AG04449 (cell line): ENCODE measurements at regions not wholly inside any gene's neighbourhood (a gene's known extent, or its start where the extent isn't known, plus 50 kb on each side); places are given as distances from the start of the nearest gene placed in this dataset.

ENCODE experiments used
- CTCF ChIA-PET: fragments of 350-600 bp; formaldehyde crosslinking; extraction: SDS; loops from one replicate; lab custom pipeline; 2021; ENCODE audit warnings: antibody characterized with exemption; lab: Yijun Ruan, JAX
- POLR2A ChIA-PET: fragments of 400-600, 350-600 bp; formaldehyde crosslinking; extraction: SDS; loops from one replicate; lab custom pipeline; 2020; ENCODE audit warnings: antibody characterized with exemption, inconsistent platforms; lab: Yijun Ruan, JAX
- DNase-seq: peaks from one replicate; pipeline ENCODE4 v3.0.0-alpha.2; 2010; ENCODE audit warnings: low read depth, low spot score
- H3K4me3 ChIP-seq: 2 replicates; pipeline ENCODE4 v1.5.1; 2011; ENCODE audit warnings: low read depth, mild to moderate bottlenecking, control low read depth, low read length
- TF ChIP-seq, protein P1 (sequence below): IDR thresholded peaks from one replicate; pipeline ENCODE4 v1.5.1; 2011; ENCODE audit warnings: mild to moderate bottlenecking, moderate library complexity, low read length, control low read depth, inconsistent platforms; ENCODE audit not compliant: insufficient read depth; ENCODE audit errors: missing control alignments

DNA sequence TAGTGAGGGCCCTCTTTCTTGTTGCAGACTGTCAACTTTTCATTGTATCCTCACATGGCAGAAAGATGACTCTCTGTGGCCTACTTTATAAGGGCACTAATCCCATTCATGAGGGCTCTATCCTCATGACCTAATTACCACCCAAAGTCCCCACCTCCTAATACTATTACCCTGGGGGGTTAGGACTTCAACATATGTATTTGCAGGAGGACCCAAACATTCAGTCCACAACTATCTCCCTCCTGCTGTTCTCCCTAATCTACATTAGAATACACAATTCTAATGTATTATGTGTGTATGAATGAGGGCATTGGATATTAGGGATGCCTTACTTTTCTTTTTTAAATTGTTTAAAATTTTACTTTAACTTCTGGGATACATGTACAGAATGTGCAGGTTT is 246.0 kb upstream of the TANK start:
- CTCF ChIA-PET: no interaction called here
- no peak for DNase-seq
- TF ChIP-seq, protein P1, sequence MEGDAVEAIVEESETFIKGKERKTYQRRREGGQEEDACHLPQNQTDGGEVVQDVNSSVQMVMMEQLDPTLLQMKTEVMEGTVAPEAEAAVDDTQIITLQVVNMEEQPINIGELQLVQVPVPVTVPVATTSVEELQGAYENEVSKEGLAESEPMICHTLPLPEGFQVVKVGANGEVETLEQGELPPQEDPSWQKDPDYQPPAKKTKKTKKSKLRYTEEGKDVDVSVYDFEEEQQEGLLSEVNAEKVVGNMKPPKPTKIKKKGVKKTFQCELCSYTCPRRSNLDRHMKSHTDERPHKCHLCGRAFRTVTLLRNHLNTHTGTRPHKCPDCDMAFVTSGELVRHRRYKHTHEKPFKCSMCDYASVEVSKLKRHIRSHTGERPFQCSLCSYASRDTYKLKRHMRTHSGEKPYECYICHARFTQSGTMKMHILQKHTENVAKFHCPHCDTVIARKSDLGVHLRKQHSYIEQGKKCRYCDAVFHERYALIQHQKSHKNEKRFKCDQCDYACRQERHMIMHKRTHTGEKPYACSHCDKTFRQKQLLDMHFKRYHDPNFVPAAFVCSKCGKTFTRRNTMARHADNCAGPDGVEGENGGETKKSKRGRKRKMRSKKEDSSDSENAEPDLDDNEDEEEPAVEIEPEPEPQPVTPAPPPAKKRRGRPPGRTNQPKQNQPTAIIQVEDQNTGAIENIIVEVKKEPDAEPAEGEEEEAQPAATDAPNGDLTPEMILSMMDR: no peak
- POLR2A ChIA-PET: no interaction called here
- H3K4me3 ChIP-seq: no peak overlapping the region

DNA sequence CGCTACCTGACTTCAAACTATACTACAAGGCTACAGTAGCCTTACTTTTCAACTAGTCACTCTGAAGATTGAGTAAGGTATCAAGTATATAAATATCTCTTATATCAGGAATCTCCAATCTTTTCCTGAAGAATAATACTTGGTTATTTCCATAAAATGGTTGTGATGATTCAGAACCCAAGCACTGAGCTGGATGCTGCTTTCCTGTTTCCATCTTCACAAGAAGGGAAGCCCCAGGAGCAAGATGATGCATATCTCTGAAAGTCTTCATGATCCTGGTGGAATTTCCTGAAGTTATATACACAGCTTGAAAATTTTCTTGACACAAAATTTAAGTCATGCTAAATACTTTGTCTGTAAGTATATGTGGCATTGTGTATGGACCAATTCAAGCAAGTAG is 243.9 kb upstream of the TANK start:
- POLR2A ChIA-PET: no interaction called here
- TF ChIP-seq, protein P1: no peak
- no peak overlapping the region for H3K4me3 ChIP-seq
- peak; percentile 37 for DNase-seq
- CTCF ChIA-PET: no interaction called here

DNA sequence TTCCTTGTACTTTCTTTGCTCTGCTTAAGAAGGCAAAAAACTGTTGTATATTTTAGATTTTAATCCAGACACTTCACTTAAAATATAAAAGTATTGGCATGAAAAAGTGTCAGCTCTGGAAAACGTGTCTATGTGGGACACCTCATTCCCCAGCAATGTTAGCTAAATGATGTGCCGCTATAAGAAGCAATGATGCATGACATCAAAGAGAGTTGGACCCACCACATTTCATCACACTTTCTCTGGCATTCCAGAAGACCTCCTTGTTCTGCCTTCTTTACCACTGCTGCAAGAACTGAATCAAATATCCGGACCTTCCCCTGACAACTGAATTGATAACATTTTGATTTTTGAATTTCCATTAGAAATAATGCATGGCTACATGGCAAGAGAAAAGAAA is 242.4 kb upstream of the TANK start:
- ChIA-PET POLR2A (no interaction called here), CTCF (interaction anchor here (0.7 to 1.7 kb wide), 3 partner anchors 52 to 490 kb away, joined by 3 to 5 read pairs (median 4); no protein-coding TSS in a partner anchor)
- no peak overlapping the region for H3K4me3 ChIP-seq
- no peak for DNase-seq
- TF ChIP-seq, protein P1: no peak

DNA sequence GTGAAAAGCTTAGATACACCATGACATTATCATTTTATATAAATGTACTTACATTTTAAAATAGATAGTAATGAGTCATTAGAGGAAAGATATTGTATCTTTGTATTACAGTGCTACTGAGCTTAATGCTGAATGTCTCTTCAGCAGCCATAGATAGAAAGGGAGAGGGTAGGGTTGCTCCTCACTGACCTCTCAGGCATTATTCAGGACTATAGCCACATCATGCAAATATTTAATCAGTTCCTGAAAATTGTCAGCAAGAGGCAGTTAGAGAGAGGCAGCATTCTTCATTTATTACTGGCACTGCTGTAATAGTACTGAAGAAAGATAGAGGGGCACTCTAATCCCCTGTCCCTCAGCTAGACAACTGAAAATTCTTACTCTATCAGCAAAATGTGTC is 242.0 kb upstream of the TANK start:
- ChIA-PET CTCF (interaction anchor here (0.6 to 1.7 kb wide), 3 partner anchors 9 to 490 kb away, joined by 3 to 5 read pairs (median 4); no protein-coding TSS in a partner anchor), POLR2A (no interaction called here)
- TF ChIP-seq, protein P1: no peak
- no peak overlapping the region for H3K4me3 ChIP-seq
- no peak for DNase-seq

DNA sequence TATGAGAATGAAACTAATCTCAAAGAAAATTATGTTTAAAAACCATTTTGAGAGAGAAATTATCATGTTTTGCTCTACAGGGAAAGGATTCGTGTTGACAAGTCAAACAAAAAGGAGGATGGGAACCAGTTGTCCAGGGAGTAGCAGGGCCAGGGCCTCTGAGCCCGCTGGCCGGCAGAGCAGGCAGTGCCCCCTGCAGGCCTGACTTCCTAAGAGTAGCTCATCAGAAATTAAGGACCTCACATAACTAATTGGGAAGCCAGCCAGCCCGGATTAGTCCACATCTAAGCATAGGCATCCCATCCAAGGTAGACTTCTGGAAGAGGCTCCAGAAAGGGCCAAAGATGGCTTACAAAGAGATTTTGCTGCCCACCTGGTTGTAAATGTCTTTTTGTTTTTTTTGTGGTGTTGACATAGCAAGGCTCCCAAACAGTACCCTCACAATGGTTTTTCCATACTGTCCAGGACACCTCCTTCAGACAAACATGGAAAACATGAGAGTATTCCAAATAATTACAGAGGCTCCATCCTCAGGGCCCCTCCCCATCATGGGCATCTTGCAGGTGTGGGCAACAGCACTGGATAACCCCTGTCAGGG is 241.2 kb upstream of the TANK start:
- H3K4me3 ChIP-seq: no peak overlapping the region
- POLR2A ChIA-PET: no interaction called here
- TF ChIP-seq, protein P1: peak; percentile 35
- no peak for DNase-seq
- CTCF ChIA-PET: interaction anchor here (0.6 kb wide), 1 partner anchor 8 kb away, joined by 3 read pairs; no protein-coding TSS in a partner anchor

DNA sequence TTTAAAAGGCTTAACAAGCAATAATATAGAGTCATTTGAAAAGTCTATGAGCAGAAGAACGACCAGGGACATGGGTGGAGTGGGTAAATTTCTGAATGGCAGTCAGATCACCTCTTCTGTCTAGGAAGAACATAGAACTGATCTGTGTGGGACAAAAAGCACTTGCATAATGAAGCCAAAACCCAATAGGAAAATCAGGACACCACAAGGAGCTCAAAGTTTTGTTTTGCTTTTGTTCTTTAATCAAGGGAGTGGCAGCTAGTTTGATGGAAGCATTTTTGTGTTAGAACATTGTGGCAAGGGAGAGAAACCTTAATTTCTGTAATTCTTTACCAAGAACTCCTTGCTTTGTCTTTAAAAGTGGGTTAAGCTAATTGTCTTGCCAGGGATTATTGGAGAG is 240.2 kb upstream of the TANK start:
- TF ChIP-seq, protein P1: no peak
- ChIA-PET CTCF (interaction anchor here (1.0 kb wide), 1 partner anchor 44 kb away, joined by 3 read pairs; no protein-coding TSS in a partner anchor), POLR2A (no interaction called here)
- no peak overlapping the region for H3K4me3 ChIP-seq
- DNase-seq: no peak
